Effector memory CD4-positive, alpha-beta T cell (primary cell): ENCODE measurements at regions not wholly inside any gene's neighbourhood (a gene's known extent, or its start where the extent isn't known, plus 50 kb on each side); places are given as distances from the start of the nearest gene placed in this dataset.

Experiments
- DNase-seq, 3 donors: peaks; one replicate each; pipeline ENCODE4 v3.0.0-alpha.2; 2020
- H3K27ac ChIP-seq: 2 replicates; pipeline ENCODE4 v1.7.0; 2013; ENCODE audit warnings: mild to moderate bottlenecking, low read length, moderate library complexity; ENCODE audit not compliant: insufficient read depth, poor library complexity, severe bottlenecking
- H3K27me3 ChIP-seq: replicated peaks from 2 replicates; pipeline ENCODE4 v1.7.0; 2013; ENCODE audit warnings: mild to moderate bottlenecking, low read length; ENCODE audit not compliant: insufficient read depth, control insufficient read depth, poor library complexity, severe bottlenecking
- H3K36me3 ChIP-seq: 2 replicates; pipeline ENCODE4 v1.7.0; 2013; ENCODE audit warnings: mild to moderate bottlenecking, low read length, moderate library complexity; ENCODE audit not compliant: control insufficient read depth, insufficient read depth
- H3K4me1 ChIP-seq: 2 replicates; pipeline ENCODE4 v1.7.0; 2013; ENCODE audit warnings: low read length, mild to moderate bottlenecking; ENCODE audit not compliant: control insufficient read depth, insufficient read depth, poor library complexity, severe bottlenecking
- H3K4me3 ChIP-seq: 2 replicates; pipeline ENCODE4 v1.7.0; 2013; ENCODE audit warnings: low read length, low read depth, mild to moderate bottlenecking; ENCODE audit not compliant: insufficient read depth, poor library complexity, severe bottlenecking
- H3K9me3 ChIP-seq: 2 replicates; pipeline ENCODE4 v1.7.0; 2013; ENCODE audit warnings: mild to moderate bottlenecking, low read length, moderate library complexity; ENCODE audit not compliant: control insufficient read depth

DNA sequence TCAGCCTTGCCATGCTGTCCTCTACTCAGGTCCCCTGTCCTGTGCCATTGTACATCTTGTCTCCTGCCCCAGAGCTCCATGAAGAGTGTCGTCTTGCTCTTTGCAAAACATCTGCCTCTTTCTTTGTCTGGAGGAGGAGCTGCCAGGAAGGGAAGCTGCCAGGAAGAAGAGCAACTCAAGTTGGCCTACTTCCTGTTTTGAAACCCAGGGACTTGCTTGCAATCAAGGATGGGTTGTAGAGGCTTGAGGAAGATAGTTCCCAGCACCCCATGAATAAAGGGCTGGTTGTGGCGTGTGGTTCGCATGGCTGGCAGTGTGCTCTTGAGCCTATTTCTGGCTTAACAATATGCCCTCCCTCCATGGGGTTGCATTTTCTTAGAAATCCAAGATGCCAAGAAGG, 53.0 kb upstream of the CPEB4 start:
- Histone ChIP-seq H3K36me3 (no peaks in the 10 kb centered on the region), H3K9me3 (no peaks in the 10 kb centered on the region), H3K4me3 (no peak overlapping the region), H3K4me1 (no peaks in the 10 kb centered on the region), H3K27ac (no peak overlapping the region), H3K27me3 (no peaks in the 10 kb centered on the region)
- no peak for DNase-seq

GRCh38 chr5:173835661-173836060, 52.5 kb upstream of the CPEB4 start:
- DNase-seq = no peak
- Histone ChIP-seq H3K4me1 (no peaks in the 10 kb centered on the region), H3K9me3 (no peaks in the 10 kb centered on the region), H3K4me3 (no peak overlapping the region), H3K36me3 (no peaks in the 10 kb centered on the region), H3K27ac (no peak overlapping the region), H3K27me3 (no peaks in the 10 kb centered on the region)

- no peaks in the 10 kb centered on the region for H3K27me3 ChIP-seq
- no peaks in the 10 kb centered on the region for H3K36me3 ChIP-seq
- no peak for DNase-seq
- no peak overlapping the region for H3K27ac ChIP-seq
- no peak overlapping the region for H3K4me3 ChIP-seq
- no peaks in the 10 kb centered on the region for H3K9me3 ChIP-seq
- no peaks in the 10 kb centered on the region for H3K4me1 ChIP-seq
Observed at GRCh38 chr5:173837654-173838053, 50.5 kb upstream of the CPEB4 start.
